Nephron progenitor cell (in vitro differentiated cells): ENCODE measurements at regions not wholly inside any gene's neighbourhood (a gene's known extent, or its start where the extent isn't known, plus 50 kb on each side); places are given as distances from the start of the nearest gene placed in this dataset.

Experiments
- DNase-seq: peaks from one replicate; pipeline ENCODE4 v3.0.0; 2021
- H3K27ac Mint-ChIP-seq: 2 replicates; pipeline ENCODE4 v1.8.0; 2021; ENCODE audit warnings: mild to moderate bottlenecking, moderate library complexity, mixed read lengths
- H3K27me3 Mint-ChIP-seq: 2 replicates; pipeline ENCODE4 v1.8.0; 2021; ENCODE audit warnings: mild to moderate bottlenecking, low read depth, mixed read lengths; ENCODE audit not compliant: poor library complexity
- H3K36me3 Mint-ChIP-seq: 2 replicates; pipeline ENCODE4 v1.8.0; 2021; ENCODE audit warnings: low read depth, mixed read lengths
- H3K4me1 Mint-ChIP-seq: 2 replicates; pipeline ENCODE4 v1.8.0; 2021; ENCODE audit warnings: mixed read lengths
- H3K4me3 Mint-ChIP-seq: 2 replicates; pipeline ENCODE4 v1.8.0; 2021; ENCODE audit warnings: mild to moderate bottlenecking, moderate library complexity, mixed read lengths
- H3K9me3 Mint-ChIP-seq: 2 replicates; pipeline ENCODE4 v1.8.0; 2021; ENCODE audit warnings: mild to moderate bottlenecking, moderate library complexity, mixed read lengths
- CTCF ChIP-seq: fragments of 200-600 bp; sonication (generic); IDR thresholded peaks from 2 replicates; pipeline ENCODE4 v1.5.0; 2021; ENCODE audit warnings: antibody characterized with exemption

- Mint-ChIP-seq H3K9me3 (no peaks in the 10 kb centered on the region), H3K4me1 (no peaks in the 10 kb centered on the region), H3K27ac (peak overlapping the region; percentile 65), H3K27me3 (no peaks in the 10 kb centered on the region), H3K4me3 (no peak overlapping the region), H3K36me3 (no peaks in the 10 kb centered on the region)
- no peak for DNase-seq
- no peak for TF ChIP-seq CTCF
Measured at GRCh38 chr2:76613330-76613729, 902.6 kb upstream of the GCFC2 start.

- Mint-ChIP-seq H3K9me3 (no peaks in the 10 kb centered on the region), H3K27me3 (no peaks in the 10 kb centered on the region), H3K36me3 (no peaks in the 10 kb centered on the region), H3K4me3 (no peak overlapping the region), H3K4me1 (no peaks in the 10 kb centered on the region), H3K27ac (no peak overlapping the region)
- TF ChIP-seq CTCF, result no peak
- no peak for DNase-seq
Measured at GRCh38 chr2:76612764-76613163, 902.0 kb upstream of the GCFC2 start.

- no peak overlapping the region for H3K27ac Mint-ChIP-seq
- no peaks in the 10 kb centered on the region for H3K36me3 Mint-ChIP-seq
- no peaks in the 10 kb centered on the region for H3K27me3 Mint-ChIP-seq
- DNase-seq, result no peak
- H3K9me3 Mint-ChIP-seq, result no peaks in the 10 kb centered on the region
- no peak for TF ChIP-seq CTCF
- no peak overlapping the region for H3K4me3 Mint-ChIP-seq
- no peaks in the 10 kb centered on the region for H3K4me1 Mint-ChIP-seq
Measured at GRCh38 chr2:76610451-76610850, 899.7 kb upstream of the GCFC2 start.

DNA sequence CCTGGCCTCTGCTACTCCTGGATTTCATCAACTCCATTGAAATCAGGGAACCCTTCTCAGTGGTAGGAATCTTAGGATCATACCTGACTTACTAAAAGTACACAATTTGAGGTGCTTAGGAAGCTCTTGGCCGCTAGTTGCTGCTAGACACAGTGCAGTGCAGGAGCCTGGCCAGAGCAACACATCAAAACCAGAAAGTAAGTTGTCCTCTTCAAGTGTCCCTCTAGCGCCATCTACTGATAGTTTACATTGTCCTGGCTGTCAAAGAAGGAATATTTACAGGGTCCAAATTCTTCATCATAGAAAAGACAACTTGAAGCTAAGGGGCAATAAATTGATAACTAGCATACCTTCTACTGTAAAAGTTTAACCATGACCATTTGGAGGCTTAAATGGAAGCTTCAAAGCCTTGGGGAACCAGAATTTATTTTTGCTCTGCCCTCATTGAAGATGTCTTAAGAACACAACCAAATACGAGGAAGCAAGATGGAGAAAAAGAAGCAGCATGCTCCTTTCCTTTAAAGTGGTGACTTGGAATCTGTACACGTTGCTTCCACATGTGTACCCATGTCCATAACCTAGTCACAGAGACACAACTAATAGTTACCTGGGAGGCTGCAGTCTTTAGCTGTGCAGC lies 889.1 kb upstream of the GCFC2 start:
- TF ChIP-seq CTCF, result peak; percentile 87
- H3K27ac Mint-ChIP-seq, result no peak overlapping the region
- DNase-seq, result peak; percentile 57
- no peaks in the 10 kb centered on the region for H3K27me3 Mint-ChIP-seq
- H3K9me3 Mint-ChIP-seq, result no peaks in the 10 kb centered on the region
- H3K4me3 Mint-ChIP-seq, result no peak overlapping the region
- no peaks in the 10 kb centered on the region for H3K36me3 Mint-ChIP-seq
- peaks cover 6% of the 10 kb centered on the region for H3K4me1 Mint-ChIP-seq

DNA sequence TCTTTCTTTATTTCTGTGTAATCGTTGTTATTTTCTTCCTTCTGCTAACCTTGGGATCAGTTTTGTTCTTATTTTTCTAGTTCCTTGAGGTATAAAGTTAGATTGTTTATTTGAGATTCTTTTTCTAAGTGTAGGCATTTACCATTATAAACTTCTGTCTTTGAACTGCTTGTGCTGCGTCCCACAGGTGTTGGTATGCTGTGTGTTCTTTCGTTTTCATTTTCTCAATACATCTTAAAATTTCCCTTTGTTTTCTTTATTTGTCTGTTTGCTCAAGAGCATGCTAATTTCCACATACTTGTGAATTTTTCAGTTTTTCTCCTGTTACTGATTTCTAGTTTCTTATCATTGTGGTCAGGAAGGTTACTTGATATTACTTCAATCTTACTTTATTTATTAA lies 873.8 kb upstream of the GCFC2 start:
- Mint-ChIP-seq H3K4me3 (no peak overlapping the region), H3K36me3 (no peaks in the 10 kb centered on the region), H3K27ac (no peak overlapping the region), H3K27me3 (peaks cover 2% of the 10 kb centered on the region), H3K9me3 (peaks cover 11% of the 10 kb centered on the region), H3K4me1 (no peaks in the 10 kb centered on the region)
- DNase-seq, result no peak
- TF ChIP-seq CTCF, result no peak

DNA sequence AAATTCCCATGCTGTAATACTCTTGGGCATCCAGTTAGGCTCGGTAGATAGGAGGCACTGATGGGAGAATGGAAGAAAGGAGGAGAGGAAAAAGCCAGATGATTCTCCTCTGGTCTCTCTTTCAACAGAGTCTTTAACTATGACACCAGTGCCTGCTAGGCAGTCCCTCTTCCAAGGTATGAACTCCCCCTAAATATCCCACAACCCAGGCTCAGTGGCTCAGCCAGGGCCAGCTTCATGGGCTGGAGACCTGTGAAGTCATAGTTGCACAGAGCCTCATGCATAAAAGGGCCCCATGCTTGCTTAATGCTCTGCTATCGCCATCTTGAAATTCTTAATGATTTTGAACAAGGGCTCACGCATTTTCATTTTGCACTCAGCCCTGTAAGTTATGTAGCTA lies 869.2 kb upstream of the GCFC2 start:
- Mint-ChIP-seq H3K9me3 (peaks cover 16% of the 10 kb centered on the region), H3K27me3 (peaks cover 5% of the 10 kb centered on the region), H3K4me1 (no peaks in the 10 kb centered on the region), H3K4me3 (no peak overlapping the region), H3K27ac (no peak overlapping the region), H3K36me3 (no peaks in the 10 kb centered on the region)
- no peak for TF ChIP-seq CTCF
- no peak for DNase-seq
